KMS-11 (cell line): ENCODE measurements at regions not wholly inside any gene's neighbourhood (a gene's known extent, or its start where the extent isn't known, plus 50 kb on each side); places are given as distances from the start of the nearest gene placed in this dataset.

Experiments
- H2AFZ ChIP-seq: fragments of 200-600 bp; sonication (generic); 2 replicates; pipeline ENCODE4 v1.6.1; 2016; ENCODE audit warnings: antibody characterized with exemption, mixed run types, low read depth
- H3K27ac ChIP-seq: fragments of 200-600 bp; sonication (generic); 2 replicates; pipeline ENCODE4 v1.6.1; 2016; ENCODE audit warnings: mild to moderate bottlenecking, mixed run types
- H3K27me3 ChIP-seq: fragments of 200-600 bp; sonication (generic); 2 replicates; pipeline ENCODE4 v1.6.1; 2017; ENCODE audit warnings: mild to moderate bottlenecking, low read depth, mixed run types, moderate library complexity; ENCODE audit not compliant: insufficient read depth
- H3K36me3 ChIP-seq: fragments of 200-600 bp; sonication (generic); 2 replicates; pipeline ENCODE4 v1.6.1; 2017; ENCODE audit warnings: mild to moderate bottlenecking, mixed run types; ENCODE audit not compliant: insufficient read depth
- H3K4me1 ChIP-seq: fragments of 200-600 bp; sonication (generic); 2 replicates; pipeline ENCODE4 v1.6.1; 2016; ENCODE audit warnings: mild to moderate bottlenecking, low read depth, mixed run types; ENCODE audit not compliant: poor library complexity, severe bottlenecking
- H3K4me2 ChIP-seq: fragments of 200-600 bp; sonication (generic); 2 replicates; pipeline ENCODE4 v1.7.0; 2016; ENCODE audit warnings: mild to moderate bottlenecking, mixed run types
- H3K4me3 ChIP-seq: fragments of 200-600 bp; sonication (generic); IDR thresholded peaks from 2 replicates; pipeline ENCODE4 v1.6.1; 2017; ENCODE audit warnings: low read depth, low read length, mixed read lengths; ENCODE audit not compliant: insufficient read depth
- H3K79me2 ChIP-seq: fragments of 200-600 bp; sonication (generic); 2 replicates; pipeline ENCODE4 v1.6.1; 2016; ENCODE audit warnings: low read depth, mixed run types; ENCODE audit not compliant: insufficient read depth
- H3K9ac ChIP-seq: fragments of 200-600 bp; sonication (generic); 2 replicates; pipeline ENCODE4 v1.6.1; 2016; ENCODE audit warnings: mild to moderate bottlenecking, mixed run types
- H4K20me1 ChIP-seq: fragments of 200-600 bp; sonication (generic); 2 replicates; pipeline ENCODE4 v1.6.1; 2016; ENCODE audit warnings: mild to moderate bottlenecking, mixed run types; ENCODE audit not compliant: insufficient read depth
- TF ChIP-seq, protein P1 (sequence below): fragments of 200-600 bp; sonication (generic); conservative IDR thresholded peaks from 2 replicates; pipeline ENCODE4 v1.6.1; 2017; ENCODE audit warnings: low read depth, mild to moderate bottlenecking, antibody characterized with exemption, low read length, moderate library complexity, mixed read lengths

DNA sequence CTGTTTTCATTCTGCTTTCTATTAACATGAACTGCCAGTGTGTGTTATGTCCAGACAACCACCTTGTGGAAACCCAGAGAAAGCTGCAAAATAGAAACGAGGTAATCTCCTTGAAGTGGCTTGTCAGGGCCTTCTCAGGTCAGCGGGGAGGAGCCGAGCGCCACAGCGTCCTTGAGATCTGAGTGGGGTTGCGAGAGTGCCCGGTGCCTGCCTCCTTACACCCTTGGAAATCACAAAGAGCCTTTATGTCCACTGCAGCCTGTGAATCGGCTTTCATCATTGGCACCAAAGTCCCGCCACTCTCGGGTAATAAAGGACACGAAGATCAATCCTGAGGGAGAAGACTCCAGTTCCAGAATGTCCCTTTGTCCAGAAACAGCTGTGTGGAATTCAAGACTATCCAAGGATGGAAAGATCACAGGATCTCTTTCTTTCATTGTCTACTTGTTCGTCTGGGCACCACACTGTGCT is 135.2 kb downstream of the HRH4 start:
- no peaks in the 10 kb centered on the region for H3K27me3 ChIP-seq
- H3K36me3 ChIP-seq, result no peaks in the 10 kb centered on the region
- TF ChIP-seq, protein P1, sequence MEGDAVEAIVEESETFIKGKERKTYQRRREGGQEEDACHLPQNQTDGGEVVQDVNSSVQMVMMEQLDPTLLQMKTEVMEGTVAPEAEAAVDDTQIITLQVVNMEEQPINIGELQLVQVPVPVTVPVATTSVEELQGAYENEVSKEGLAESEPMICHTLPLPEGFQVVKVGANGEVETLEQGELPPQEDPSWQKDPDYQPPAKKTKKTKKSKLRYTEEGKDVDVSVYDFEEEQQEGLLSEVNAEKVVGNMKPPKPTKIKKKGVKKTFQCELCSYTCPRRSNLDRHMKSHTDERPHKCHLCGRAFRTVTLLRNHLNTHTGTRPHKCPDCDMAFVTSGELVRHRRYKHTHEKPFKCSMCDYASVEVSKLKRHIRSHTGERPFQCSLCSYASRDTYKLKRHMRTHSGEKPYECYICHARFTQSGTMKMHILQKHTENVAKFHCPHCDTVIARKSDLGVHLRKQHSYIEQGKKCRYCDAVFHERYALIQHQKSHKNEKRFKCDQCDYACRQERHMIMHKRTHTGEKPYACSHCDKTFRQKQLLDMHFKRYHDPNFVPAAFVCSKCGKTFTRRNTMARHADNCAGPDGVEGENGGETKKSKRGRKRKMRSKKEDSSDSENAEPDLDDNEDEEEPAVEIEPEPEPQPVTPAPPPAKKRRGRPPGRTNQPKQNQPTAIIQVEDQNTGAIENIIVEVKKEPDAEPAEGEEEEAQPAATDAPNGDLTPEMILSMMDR, result no peak
- no peaks in the 10 kb centered on the region for H3K4me1 ChIP-seq
- no peak overlapping the region for H2AFZ ChIP-seq
- no peak overlapping the region for H3K27ac ChIP-seq
- no peaks in the 10 kb centered on the region for H4K20me1 ChIP-seq
- H3K79me2 ChIP-seq, result no peaks in the 10 kb centered on the region
- no peak overlapping the region for H3K4me3 ChIP-seq
- no peak overlapping the region for H3K4me2 ChIP-seq
- no peak overlapping the region for H3K9ac ChIP-seq

DNA sequence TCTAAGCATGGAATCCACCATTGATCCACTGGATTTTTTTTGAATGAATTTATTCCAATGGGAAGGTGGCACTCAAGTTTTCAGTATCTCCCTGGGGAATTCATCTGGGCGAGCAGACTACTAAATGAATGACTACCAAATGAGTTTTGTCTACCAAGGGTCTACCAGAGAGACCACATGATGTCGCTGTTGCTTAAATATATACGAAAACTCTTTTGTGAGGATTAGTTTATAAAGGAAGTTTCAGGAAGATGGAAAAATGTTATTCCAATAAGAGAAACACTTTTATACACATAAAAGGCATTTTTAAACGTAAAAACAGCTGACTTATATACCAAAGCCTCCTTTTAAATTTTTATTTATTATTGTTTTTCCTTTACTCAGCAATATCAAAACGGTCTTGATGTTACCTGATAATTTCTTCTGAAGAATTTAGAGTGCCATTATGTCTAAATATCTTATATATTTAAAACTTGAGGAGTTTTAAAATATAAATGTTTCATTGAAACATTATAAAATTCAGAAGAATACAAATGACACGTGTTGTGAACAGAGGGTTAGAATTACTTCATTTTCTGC is 139.7 kb downstream of the HRH4 start:
- H3K9ac ChIP-seq, result no peak overlapping the region
- TF ChIP-seq, protein P1, result peak; percentile 90
- no peaks in the 10 kb centered on the region for H3K4me1 ChIP-seq
- no peak overlapping the region for H3K4me3 ChIP-seq
- H4K20me1 ChIP-seq, result no peaks in the 10 kb centered on the region
- no peaks in the 10 kb centered on the region for H3K27me3 ChIP-seq
- no peak overlapping the region for H3K4me2 ChIP-seq
- no peaks in the 10 kb centered on the region for H3K36me3 ChIP-seq
- no peaks in the 10 kb centered on the region for H3K79me2 ChIP-seq
- H2AFZ ChIP-seq, result no peak overlapping the region
- H3K27ac ChIP-seq, result no peak overlapping the region

DNA sequence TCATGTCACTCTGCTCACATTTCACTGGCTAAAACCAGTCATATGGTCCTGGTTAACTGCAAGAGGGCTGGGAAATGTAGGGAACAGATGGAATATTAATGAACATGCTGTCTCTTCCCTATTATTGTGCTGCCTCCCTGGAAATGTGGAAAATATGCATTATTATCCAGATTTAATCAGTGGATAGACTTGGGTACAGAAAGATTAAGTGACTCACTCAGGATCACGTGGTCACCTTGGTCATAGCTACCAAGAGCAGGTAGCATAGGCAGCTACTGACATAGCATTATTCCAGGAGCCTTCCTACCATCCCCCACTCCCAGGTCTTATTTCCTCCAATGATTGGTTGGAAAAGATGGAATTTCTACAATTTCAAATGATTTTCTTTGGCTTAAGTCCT is 141.1 kb downstream of the HRH4 start:
- Histone ChIP-seq H2AFZ (no peak overlapping the region), H3K9ac (no peak overlapping the region)

DNA sequence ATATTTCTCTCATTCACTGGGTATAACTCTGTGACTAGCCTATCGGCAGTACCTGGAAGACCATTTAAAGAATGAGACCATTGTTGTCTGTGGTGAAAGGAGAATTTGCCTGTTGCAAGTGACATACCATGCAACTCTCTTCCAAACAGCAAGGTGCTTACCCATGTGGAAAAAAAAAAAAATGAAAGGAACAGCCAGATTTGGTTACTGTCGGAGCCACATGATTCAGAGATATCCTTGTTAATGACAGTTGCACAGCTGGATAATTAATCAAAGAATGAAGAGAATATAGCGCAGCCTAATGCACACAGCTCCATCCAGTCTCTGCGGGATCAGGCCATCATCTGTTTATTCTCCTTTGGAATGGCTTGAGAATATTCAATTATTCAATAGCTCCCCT is 141.8 kb downstream of the HRH4 start:
- H4K20me1 ChIP-seq, result no peaks in the 10 kb centered on the region
- H3K79me2 ChIP-seq, result no peaks in the 10 kb centered on the region
- no peaks in the 10 kb centered on the region for H3K36me3 ChIP-seq
- H3K4me1 ChIP-seq, result no peaks in the 10 kb centered on the region
- TF ChIP-seq, protein P1, result no peak
- H3K4me2 ChIP-seq, result no peak overlapping the region
- no peak overlapping the region for H3K9ac ChIP-seq
- H2AFZ ChIP-seq, result no peak overlapping the region
- no peak overlapping the region for H3K4me3 ChIP-seq
- no peaks in the 10 kb centered on the region for H3K27me3 ChIP-seq
- no peak overlapping the region for H3K27ac ChIP-seq

More for the DNA sequence above, 141.1 kb downstream of the HRH4 start:
- TF ChIP-seq, protein P1, result no peak
- no peaks in the 10 kb centered on the region for H3K79me2 ChIP-seq
- no peaks in the 10 kb centered on the region for H3K36me3 ChIP-seq
- no peaks in the 10 kb centered on the region for H3K4me1 ChIP-seq
- no peaks in the 10 kb centered on the region for H3K27me3 ChIP-seq
- no peak overlapping the region for H3K4me2 ChIP-seq
- no peak overlapping the region for H3K27ac ChIP-seq
- no peaks in the 10 kb centered on the region for H4K20me1 ChIP-seq
- H3K4me3 ChIP-seq, result no peak overlapping the region
